Activated CD4-positive, alpha-beta T cell treated with anti-CD3 and anti-CD28 coated beads for 36 hours (primary cell): ENCODE measurements at regions not wholly inside any gene's neighbourhood (a gene's known extent, or its start where the extent isn't known, plus 50 kb on each side); places are given as distances from the start of the nearest gene placed in this dataset.

Source experiments
- ATAC-seq: fragments of 200-7000 bp; cut with Tn5 transposase; one replicate; pipeline ENCODE4 v1.10.0; 2021; ENCODE audit warnings: mild to moderate bottlenecking, moderate library complexity
- CTCF ChIA-PET: fragments of 350-600 bp; sonication (Branson Sonifier 250); formaldehyde crosslinking; loops from one replicate; lab custom pipeline; 2021; ENCODE audit warnings: antibody characterized with exemption; lab: Charles Lee
- POLR2A ChIA-PET: fragments of 350-600 bp; sonication (Branson Sonifier 250); formaldehyde crosslinking; loops from one replicate; lab custom pipeline; 2021; ENCODE audit warnings: antibody characterized with exemption, inconsistent platforms; lab: Charles Lee
- DNase-seq: peaks from one replicate; pipeline ENCODE4 v3.0.0-alpha.2; 2020
- H3K27ac Mint-ChIP-seq: one replicate; pipeline ENCODE4 v1.8.0; 2021; ENCODE audit warnings: mixed read lengths
- H3K27me3 Mint-ChIP-seq: one replicate; pipeline ENCODE4 v1.8.0; 2021; ENCODE audit warnings: mixed read lengths
- H3K36me3 Mint-ChIP-seq: one replicate; pipeline ENCODE4 v1.8.0; 2021; ENCODE audit warnings: low read depth, mixed read lengths
- H3K4me1 Mint-ChIP-seq: one replicate; pipeline ENCODE4 v1.8.0; 2021; ENCODE audit warnings: mixed read lengths
- H3K4me3 Mint-ChIP-seq: one replicate; pipeline ENCODE4 v1.8.0; 2021; ENCODE audit warnings: mild to moderate bottlenecking, moderate library complexity, mixed read lengths
- H3K9me3 Mint-ChIP-seq: one replicate; pipeline ENCODE4 v1.8.0; 2021; ENCODE audit warnings: low read depth, mixed read lengths
- intact Hi-C, 2 experiments: fragments of 100-400 bp; cut with DNase I in 1 of 2; cut with micrococcal nuclease in 1 of 2; formaldehyde crosslinking; loops; one replicate each; pipeline versions ENCODE4 v1.14.2 to v1.15.1; 2022 to 2024; cut with DNase I, micrococcal nuclease

DNA sequence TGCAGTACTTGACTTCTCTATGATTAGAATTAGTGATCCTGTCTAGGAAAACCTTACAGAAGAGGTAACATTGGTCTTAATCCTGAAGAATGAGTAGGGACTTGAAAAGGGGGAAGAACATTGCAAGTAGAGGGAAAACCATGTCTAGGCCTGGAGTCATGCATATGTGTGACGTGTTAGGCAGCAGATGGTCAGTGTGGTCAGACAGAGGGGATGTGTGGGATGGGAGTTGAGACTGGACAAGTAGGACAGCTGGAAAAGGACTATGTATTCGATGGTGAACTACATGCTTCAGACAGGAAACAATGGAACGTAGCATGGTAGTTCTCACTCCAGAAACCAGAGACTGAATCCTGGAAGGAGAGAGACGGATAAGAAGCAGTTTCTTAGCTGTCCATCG, 235.6 kb upstream of the LRTM1 start:
- H3K4me1 Mint-ChIP-seq: no peaks in the 10 kb centered on the region
- POLR2A ChIA-PET: no interaction called here
- no peaks in the 10 kb centered on the region for H3K27me3 Mint-ChIP-seq
- CTCF ChIA-PET: interaction anchor here (0.6 kb wide), 1 partner anchor 274 kb away, joined by 5 read pairs; no protein-coding TSS in a partner anchor
- ATAC-seq (no peak), DNase-seq (no peak)
- no peak overlapping the region for H3K4me3 Mint-ChIP-seq
- no peak overlapping the region for H3K27ac Mint-ChIP-seq
- no peaks in the 10 kb centered on the region for H3K36me3 Mint-ChIP-seq
- intact Hi-C loops: no loop called here
- peaks cover 2% of the 10 kb centered on the region for H3K9me3 Mint-ChIP-seq

DNA sequence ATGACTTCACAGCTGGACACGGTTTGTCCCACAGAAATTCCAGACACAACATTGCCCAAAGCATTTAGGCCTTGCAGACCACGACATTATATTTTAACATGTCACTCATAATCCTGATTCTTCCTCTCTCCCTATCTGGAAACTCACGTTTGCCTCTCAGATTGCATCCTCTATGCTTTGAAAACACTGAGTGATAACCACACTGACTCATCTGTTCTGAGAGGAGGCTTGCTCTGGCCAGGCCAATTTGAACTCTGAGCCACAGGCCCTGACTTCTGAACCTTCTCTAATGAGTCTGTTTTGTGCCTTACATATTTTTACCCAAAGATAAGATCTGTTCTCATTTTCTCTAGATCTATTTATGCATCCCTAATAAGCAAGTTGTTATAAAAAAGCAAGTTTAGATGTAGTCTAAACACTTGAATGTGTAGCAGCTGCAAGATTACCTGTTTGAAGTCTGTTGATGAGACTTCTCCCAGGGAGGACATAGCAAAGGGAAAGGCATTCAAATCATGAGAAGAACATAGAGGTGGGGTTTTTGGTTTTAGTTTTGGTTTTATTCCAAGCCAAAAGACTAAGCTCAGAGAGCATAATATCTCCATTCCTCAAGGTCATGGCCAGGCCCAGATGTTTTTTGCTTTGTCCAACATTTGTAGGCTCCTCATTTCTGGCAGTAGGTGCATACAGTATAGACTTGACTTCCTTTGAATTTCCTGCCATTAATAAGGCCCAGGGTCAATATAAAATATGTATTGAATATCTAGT, 234.4 kb upstream of the LRTM1 start:
- ATAC-seq: no peak
- intact Hi-C loops: no loop called here
- H3K4me3 Mint-ChIP-seq: no peak overlapping the region
- H3K27ac Mint-ChIP-seq: no peak overlapping the region
- H3K9me3 Mint-ChIP-seq: peaks cover 6% of the 10 kb centered on the region
- POLR2A ChIA-PET: interaction anchor here (0.6 kb wide), 1 partner anchor 11 kb away, joined by 3 read pairs; no protein-coding TSS in a partner anchor
- H3K36me3 Mint-ChIP-seq: no peaks in the 10 kb centered on the region
- CTCF ChIA-PET: interaction anchor here (1.3 kb wide), 1 partner anchor 14 kb away, joined by 3 read pairs; no protein-coding TSS in a partner anchor
- no peaks in the 10 kb centered on the region for H3K4me1 Mint-ChIP-seq
- no peaks in the 10 kb centered on the region for H3K27me3 Mint-ChIP-seq
- DNase-seq: no peak

DNA sequence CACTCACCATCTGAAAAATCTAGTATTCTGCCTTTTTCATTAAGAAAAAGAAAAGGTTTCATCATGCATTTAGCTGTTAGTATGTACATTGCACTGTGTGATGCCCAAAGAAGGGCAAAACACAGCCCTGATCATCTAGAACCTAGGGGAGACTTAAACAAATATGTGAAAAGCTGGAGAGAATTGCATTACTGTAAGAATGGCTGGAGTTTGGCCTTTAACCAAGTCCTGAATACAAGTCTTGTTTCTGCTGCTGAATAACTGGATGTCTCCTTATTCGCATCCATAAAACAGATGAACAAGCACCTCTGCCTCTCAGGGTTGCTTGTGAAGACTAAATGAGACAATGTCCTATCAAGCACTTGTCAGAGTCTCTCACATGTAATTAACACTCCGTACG, 233.4 kb upstream of the LRTM1 start:
- no peak overlapping the region for H3K27ac Mint-ChIP-seq
- no peak overlapping the region for H3K4me3 Mint-ChIP-seq
- ATAC-seq: no peak
- H3K9me3 Mint-ChIP-seq: peaks cover 6% of the 10 kb centered on the region
- DNase-seq: no peak
- POLR2A ChIA-PET: no interaction called here
- intact Hi-C loops: no loop called here
- no peaks in the 10 kb centered on the region for H3K4me1 Mint-ChIP-seq
- CTCF ChIA-PET: interaction anchor here (1.3 kb wide), 1 partner anchor 13 kb away, joined by 3 read pairs; no protein-coding TSS in a partner anchor
- H3K36me3 Mint-ChIP-seq: no peaks in the 10 kb centered on the region
- H3K27me3 Mint-ChIP-seq: no peaks in the 10 kb centered on the region

DNA sequence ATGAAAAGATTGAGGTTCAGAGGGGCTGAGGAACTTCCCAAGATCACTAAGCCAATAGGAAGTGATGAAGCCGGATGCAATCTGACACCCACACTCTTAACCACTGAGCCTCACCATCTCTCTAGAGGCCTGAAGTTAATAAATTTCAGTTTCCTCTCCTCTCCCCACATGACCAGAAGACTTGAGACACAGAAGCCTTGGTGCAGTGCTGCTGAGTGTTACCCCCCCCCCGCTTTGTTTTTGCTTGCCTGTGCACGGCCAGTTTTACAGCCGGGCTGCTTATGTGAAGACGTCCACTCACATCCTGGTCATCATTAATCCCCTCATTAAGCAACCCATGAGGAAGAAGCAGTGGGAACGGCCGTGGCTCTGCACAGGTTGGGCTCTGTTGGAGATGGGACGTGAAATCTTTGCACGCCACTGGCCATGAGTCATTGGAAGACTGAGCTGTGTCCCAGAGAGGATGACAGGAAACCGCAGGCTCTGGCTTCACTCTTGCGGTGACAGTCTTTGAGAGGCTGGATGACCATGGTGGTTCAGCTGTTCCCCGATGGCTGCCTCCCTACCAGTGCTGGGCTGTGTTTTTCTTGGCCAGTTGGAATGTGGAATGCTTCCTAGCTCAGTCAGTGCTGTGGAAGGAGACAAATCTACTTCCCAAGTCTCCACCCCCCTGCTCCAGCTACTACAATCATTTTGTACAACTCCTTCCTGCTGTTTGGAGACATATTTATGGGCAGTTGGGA, 232.6 kb upstream of the LRTM1 start:
- Mint-ChIP-seq H3K4me1 (no peaks in the 10 kb centered on the region), H3K27me3 (no peaks in the 10 kb centered on the region), H3K27ac (no peak overlapping the region), H3K9me3 (peaks cover 6% of the 10 kb centered on the region), H3K4me3 (no peak overlapping the region), H3K36me3 (no peaks in the 10 kb centered on the region)
- intact Hi-C loops: no loop called here
- ChIA-PET CTCF (interaction anchor here (1.1 to 1.3 kb wide), 2 partner anchors 12 to 244 kb away, joined by 3 read pairs; no protein-coding TSS in a partner anchor), POLR2A (no interaction called here)
- ATAC-seq (no peak), DNase-seq (no peak)

DNA sequence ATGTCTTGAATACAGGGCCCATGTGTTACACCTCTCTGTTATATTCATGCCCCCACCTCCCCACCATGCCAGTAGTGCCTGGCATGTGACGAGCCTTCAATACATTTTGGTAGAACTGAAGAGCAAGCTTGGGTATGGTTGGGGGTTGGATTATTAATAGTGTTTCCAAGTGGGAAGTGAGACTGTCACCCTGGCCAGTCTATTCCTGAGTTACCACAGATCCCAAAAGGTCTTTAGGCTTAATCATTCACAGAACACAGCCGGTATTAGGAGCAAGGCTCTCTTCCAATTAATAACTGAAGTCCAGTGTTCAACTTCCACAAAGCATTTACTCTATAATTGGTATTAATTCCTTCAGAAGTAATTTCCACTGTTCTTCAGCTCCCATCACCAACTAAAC, 231.9 kb upstream of the LRTM1 start:
- no peak overlapping the region for H3K4me3 Mint-ChIP-seq
- peaks cover 6% of the 10 kb centered on the region for H3K9me3 Mint-ChIP-seq
- CTCF ChIA-PET: interaction anchor here (1.1 kb wide), 1 partner anchor 244 kb away, joined by 3 read pairs; no protein-coding TSS in a partner anchor
- no peaks in the 10 kb centered on the region for H3K27me3 Mint-ChIP-seq
- H3K27ac Mint-ChIP-seq: no peak overlapping the region
- ATAC-seq (no peak), DNase-seq (no peak)
- no peaks in the 10 kb centered on the region for H3K4me1 Mint-ChIP-seq
- no peaks in the 10 kb centered on the region for H3K36me3 Mint-ChIP-seq
- intact Hi-C loops: no loop called here
- POLR2A ChIA-PET: no interaction called here

DNA sequence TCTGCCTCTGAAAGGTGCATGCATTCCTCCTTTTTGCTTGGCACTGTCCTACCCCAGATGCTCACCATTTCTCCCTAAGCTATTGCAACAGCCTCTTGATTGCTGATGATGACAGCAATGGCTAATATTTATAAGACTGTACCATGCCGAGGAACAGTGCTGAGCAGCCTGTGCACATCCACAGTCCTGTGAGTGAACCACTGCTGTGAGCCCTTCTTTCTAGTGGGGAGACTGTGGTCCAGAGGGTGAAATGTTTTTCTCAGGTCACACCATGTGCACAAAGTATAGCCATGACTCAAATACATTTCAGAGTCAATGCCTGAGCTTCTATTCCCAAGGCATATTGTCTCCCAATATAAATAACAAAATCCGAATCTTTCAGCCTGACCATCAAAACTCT, 231.2 kb upstream of the LRTM1 start:
- POLR2A ChIA-PET: no interaction called here
- H3K27me3 Mint-ChIP-seq: no peaks in the 10 kb centered on the region

DNA sequence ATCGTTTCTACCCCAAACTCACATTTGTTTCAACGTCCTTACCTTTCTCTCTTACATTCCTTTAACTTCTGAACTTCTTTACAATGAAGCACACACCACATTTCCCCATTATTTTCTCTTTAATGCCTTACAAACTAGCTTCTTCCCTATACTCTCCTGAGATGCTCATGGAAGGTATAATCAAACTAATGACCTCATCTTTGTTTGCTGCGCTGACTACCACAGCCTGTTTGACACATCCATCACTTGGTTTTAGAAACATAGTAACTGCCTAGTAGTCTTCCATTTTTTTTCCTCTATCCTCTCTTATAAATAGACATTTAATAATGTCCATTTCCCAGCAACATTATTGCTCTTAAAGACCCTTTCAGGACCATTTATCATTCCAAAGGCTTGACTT, 230.5 kb upstream of the LRTM1 start:
- H3K9me3 Mint-ChIP-seq: peaks cover 6% of the 10 kb centered on the region
- POLR2A ChIA-PET: no interaction called here
- no peak overlapping the region for H3K27ac Mint-ChIP-seq
- CTCF ChIA-PET: no interaction called here
- no peak for ATAC-seq
- no peaks in the 10 kb centered on the region for H3K27me3 Mint-ChIP-seq
- H3K36me3 Mint-ChIP-seq: no peaks in the 10 kb centered on the region
- no peak overlapping the region for H3K4me3 Mint-ChIP-seq
- intact Hi-C loops: no loop called here
- DNase-seq: no peak
- H3K4me1 Mint-ChIP-seq: no peaks in the 10 kb centered on the region

More for the DNA sequence above, 231.2 kb upstream of the LRTM1 start:
- ATAC-seq: no peak
- Mint-ChIP-seq H3K9me3 (peaks cover 6% of the 10 kb centered on the region), H3K4me1 (no peaks in the 10 kb centered on the region), H3K36me3 (no peaks in the 10 kb centered on the region), H3K4me3 (no peak overlapping the region), H3K27ac (no peak overlapping the region)
- CTCF ChIA-PET: no interaction called here
- intact Hi-C loops: no loop called here
- no peak for DNase-seq

DNA sequence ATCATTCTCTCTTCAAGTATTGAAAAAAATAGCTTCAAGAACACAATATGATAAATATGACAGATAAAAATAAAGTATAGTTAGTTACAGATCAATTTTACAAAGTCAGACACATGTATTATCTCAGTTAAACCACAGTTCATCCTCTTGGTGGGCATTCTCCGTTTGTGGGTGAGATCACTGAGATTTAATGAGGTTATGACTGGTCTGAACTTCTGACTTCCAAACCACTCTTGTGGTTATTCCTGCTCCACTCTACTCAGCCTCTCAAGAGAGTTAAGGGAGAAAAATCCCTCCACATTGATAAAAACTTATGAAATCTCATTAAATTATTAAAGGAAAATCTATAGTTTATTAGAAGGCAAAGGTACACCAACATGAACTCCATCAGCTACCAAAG, 229.9 kb upstream of the LRTM1 start:
- intact Hi-C loops: no loop called here
- Mint-ChIP-seq H3K36me3 (no peaks in the 10 kb centered on the region), H3K4me3 (no peak overlapping the region), H3K27ac (no peak overlapping the region), H3K27me3 (no peaks in the 10 kb centered on the region), H3K4me1 (no peaks in the 10 kb centered on the region), H3K9me3 (peaks cover 4% of the 10 kb centered on the region)
- ATAC-seq (no peak), DNase-seq (no peak)
- CTCF ChIA-PET: no interaction called here
- POLR2A ChIA-PET: no interaction called here

DNA sequence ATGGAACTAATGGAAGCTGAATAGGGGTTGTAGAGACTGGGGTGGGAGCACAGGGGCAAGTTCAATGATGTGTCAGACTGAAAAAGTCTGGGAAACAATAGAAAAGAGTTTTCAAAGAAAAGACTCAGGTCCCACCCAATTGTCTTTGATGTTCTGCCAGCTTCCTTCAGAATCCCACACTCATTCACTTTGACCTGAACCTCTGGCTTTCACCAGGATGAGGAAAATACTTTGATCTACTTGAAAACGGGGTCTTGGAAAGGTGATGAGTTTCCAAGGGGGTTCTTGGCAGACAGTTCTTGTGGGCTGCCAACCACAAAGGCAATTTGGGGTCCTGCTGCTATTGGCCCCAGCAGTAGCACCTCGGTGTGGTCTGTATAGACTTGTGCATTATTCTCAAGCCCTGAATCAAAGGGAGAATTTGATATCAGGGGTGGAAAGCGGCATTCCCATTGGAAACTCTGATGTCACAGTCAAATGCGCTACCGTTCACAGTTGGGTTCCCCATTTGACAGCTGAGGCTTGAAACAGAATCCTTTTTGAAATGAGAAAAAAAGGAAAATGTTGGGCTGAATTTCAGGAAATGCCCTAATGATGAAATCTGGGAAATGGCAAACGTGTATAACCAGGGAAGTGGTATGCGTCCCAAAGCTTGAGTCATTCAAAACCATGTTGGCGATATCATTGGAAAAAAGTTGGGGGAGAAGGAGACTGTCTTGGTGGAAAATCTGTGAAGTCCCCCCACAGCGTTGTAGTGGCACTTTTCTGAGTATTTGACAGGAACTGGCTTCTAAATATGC, 229.2 kb upstream of the LRTM1 start:
- no peak for ATAC-seq
- no peak for DNase-seq

DNA sequence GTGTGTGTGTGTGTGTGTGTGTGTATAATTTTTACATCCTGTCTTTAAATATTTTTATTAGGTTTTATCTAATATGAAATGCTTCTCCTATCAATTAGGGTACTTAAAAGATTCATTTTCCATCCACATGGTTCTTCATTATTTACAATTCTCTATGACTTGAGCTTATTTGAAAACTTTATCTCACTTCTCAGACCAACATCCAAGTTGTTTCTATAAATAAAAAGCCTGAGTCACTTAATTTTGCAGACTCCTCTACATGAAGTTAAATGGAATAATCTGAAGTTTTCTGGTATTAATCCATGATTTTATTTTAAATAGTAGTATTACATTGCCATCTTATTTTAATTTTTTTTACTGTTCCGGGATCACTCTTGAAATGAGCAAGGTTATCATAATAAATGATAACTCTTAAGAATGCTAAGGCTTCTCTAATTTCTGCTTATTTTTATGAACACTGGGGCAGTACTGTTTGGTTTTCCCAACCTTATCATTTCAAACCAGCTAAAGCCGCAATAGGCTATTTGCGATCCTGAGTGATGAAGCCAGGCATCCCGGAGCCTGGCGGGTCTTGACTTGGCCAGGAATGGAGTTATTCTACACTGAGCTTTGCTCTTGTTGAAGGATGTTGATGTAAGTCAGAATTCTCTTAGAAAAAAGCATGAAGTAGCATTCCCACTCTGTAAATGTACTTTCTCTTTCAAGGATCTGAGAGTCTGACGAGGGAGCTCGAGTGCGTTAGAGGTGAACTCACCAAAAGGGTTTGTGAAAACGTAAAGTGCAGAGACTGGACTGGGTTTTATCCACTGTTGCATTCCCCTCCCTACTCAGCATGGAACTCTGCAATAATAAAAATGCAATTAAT, 220.2 kb upstream of the LRTM1 start:
- POLR2A ChIA-PET: no interaction called here

More for the DNA sequence above, 229.2 kb upstream of the LRTM1 start:
- Mint-ChIP-seq H3K27me3 (no peaks in the 10 kb centered on the region), H3K9me3 (peaks cover 4% of the 10 kb centered on the region), H3K27ac (no peak overlapping the region), H3K4me3 (no peak overlapping the region), H3K4me1 (no peaks in the 10 kb centered on the region), H3K36me3 (no peaks in the 10 kb centered on the region)
- ChIA-PET POLR2A (no interaction called here), CTCF (no interaction called here)
- intact Hi-C loops: no loop called here

More for the DNA sequence above, 220.2 kb upstream of the LRTM1 start:
- no peaks in the 10 kb centered on the region for H3K36me3 Mint-ChIP-seq
- H3K4me3 Mint-ChIP-seq: no peak overlapping the region
- DNase-seq (no peak), ATAC-seq (no peak)
- CTCF ChIA-PET: interaction anchor here (1.2 kb wide), 1 partner anchor 13 kb away, joined by 3 read pairs; no protein-coding TSS in a partner anchor
- intact Hi-C loops: no loop called here
- no peaks in the 10 kb centered on the region for H3K27me3 Mint-ChIP-seq
- H3K9me3 Mint-ChIP-seq: no peaks in the 10 kb centered on the region
- no peak overlapping the region for H3K27ac Mint-ChIP-seq
- no peaks in the 10 kb centered on the region for H3K4me1 Mint-ChIP-seq
